ENCODE measurements at regions not wholly inside any gene's neighbourhood (a gene's known extent, or its start where the extent isn't known, plus 50 kb on each side); places are given as distances from the start of the nearest gene placed in this dataset.
"Not testable (repeated sequence)": the region's sequence is repeated elsewhere in the genome, so short reads cannot be mapped to it uniquely, and the experiment has no call there.

- peak overlapping the region; percentile 52 for H3K4me3 ChIP-seq (ENCODE audit: low read length)
- peak; percentile 80 for DNase-seq (ENCODE audit: low read depth)
- TF ChIP-seq CTCF (conservative IDR thresholded peaks at IDR 0.05; ENCODE audit: low read length), result peak; percentile 86
Measured at GRCh38 chr12:62192180-62192902, 67.9 kb upstream of the USP15 start.

- H3K4me3 ChIP-seq (ENCODE audit: low read length), result peak overlapping the region; percentile 21
- DNase-seq (ENCODE audit: low read depth), result no peak
- no peak for TF ChIP-seq CTCF (conservative IDR thresholded peaks at IDR 0.05; ENCODE audit: low read length)
Measured at GRCh38 chr12:62192903-62193250, 67.3 kb upstream of the USP15 start.

GRCh38 chr12:62194031-62194430 lies 66.2 kb upstream of the USP15 start:
- no peak overlapping the region for H3K4me3 ChIP-seq (ENCODE audit: low read length)
- TF ChIP-seq CTCF (conservative IDR thresholded peaks at IDR 0.05; ENCODE audit: low read length), result no peak
- peak; percentile 9 for DNase-seq (ENCODE audit: low read depth)

GRCh38 chr12:62194616-62195015 lies 65.6 kb upstream of the USP15 start:
- TF ChIP-seq CTCF (conservative IDR thresholded peaks at IDR 0.05; ENCODE audit: low read length), result no peak
- DNase-seq (ENCODE audit: low read depth), result peak; percentile 65
- no peak overlapping the region for H3K4me3 ChIP-seq (ENCODE audit: low read length)

GRCh38 chr12:62196146-62196545 lies 64.1 kb upstream of the USP15 start:
- H3K4me3 ChIP-seq (ENCODE audit: low read length), result no peak overlapping the region
- TF ChIP-seq CTCF (conservative IDR thresholded peaks at IDR 0.05; ENCODE audit: low read length), result no peak
- no peak for DNase-seq (ENCODE audit: low read depth)

- not testable (repeated sequence) for DNase-seq (ENCODE audit: low read depth); H3K4me3 ChIP-seq (ENCODE audit: low read length)
Measured at GRCh38 chr12:62202861-62203260, 57.3 kb upstream of the USP15 start.

- TF ChIP-seq CTCF (conservative IDR thresholded peaks at IDR 0.05; ENCODE audit: low read length), result no peak
- no peak for DNase-seq (ENCODE audit: low read depth)
- no peak overlapping the region for H3K4me3 ChIP-seq (ENCODE audit: low read length)
Measured at GRCh38 chr12:62205346-62205745, 54.9 kb upstream of the USP15 start.
